ENCODE measurements at regions not wholly inside any gene's neighbourhood (a gene's known extent, or its start where the extent isn't known, plus 50 kb on each side); places are given as distances from the start of the nearest gene placed in this dataset.
"Not testable (repeated sequence)": the region's sequence is repeated elsewhere in the genome, so short reads cannot be mapped to it uniquely, and the experiment has no call there.

DNA sequence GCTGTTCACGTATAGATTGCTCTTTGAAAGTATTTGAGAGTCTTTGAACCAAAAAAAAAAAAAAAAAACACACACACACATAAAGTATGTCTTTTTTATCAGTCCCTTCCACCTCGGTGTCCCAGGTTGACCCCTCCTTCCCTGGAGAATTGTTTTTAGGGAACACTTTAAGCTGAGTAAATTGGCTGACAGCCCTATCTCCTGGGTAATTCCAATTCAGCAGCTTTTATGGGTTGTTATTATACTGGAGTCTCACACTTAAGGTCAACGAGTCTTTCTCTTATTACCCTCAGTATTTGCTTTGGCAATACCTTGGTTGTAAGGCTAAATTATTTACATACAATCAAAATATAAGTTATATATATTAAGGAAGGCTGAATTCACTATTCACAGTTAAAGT is 69.4 kb downstream of the SLC30A10 start:
- Mint-ChIP-seq H3K4me3 (no peak overlapping the region), H3K9me3 (peaks cover 0 to 14% (median 6%) of the 10 kb centered on the region in 7 donors), H3K36me3 (no peaks in the 10 kb centered on the region), H3K4me1 (no peaks in the 10 kb centered on the region), H3K27me3 (ENCODE audit: low read depth in 3 of 3) (peaks cover 2 to 12% (median 7%) of the 10 kb centered on the region in 3 donors), H3K27ac (no peak overlapping the region)
- no peaks in the 10 kb centered on the region for H3K4me1 ChIP-seq (ENCODE audit: control insufficient read depth in 1 of 2, insufficient read depth in 2 of 2, low read length in 2 of 2)
- no peaks in the 10 kb centered on the region for H3K36me3 ChIP-seq (replicated peaks in 1 of 2; ENCODE audit: control insufficient read depth in 1 of 2, insufficient read depth in 2 of 2, low read length in 2 of 2)
- H3K27me3 ChIP-seq (ENCODE audit: control insufficient read depth in 2 of 2, insufficient read depth in 2 of 2, low read length in 2 of 2): no peaks in the 10 kb centered on the region
- intact Hi-C loops (cut with micrococcal nuclease): no loop called here
- H3K4me3 ChIP-seq (replicated peaks in 1 of 3; ENCODE audit: low read depth in 2 of 3, low read length in 3 of 3): no peak overlapping the region
- no CpG with 5 or more reads among the region's 3 CpGs for WGBS (ENCODE audit: insufficient coverage)
- H4K20me1 ChIP-seq (ENCODE audit: insufficient read depth, low read length): no peaks in the 10 kb centered on the region
- H3K9me3 ChIP-seq (replicated peaks in 1 of 2; ENCODE audit: control insufficient read depth in 1 of 2, insufficient read depth in 1 of 2, low read length in 2 of 2): no peaks in the 10 kb centered on the region
- H3K4me2 ChIP-seq (replicated peaks; ENCODE audit: extremely low read depth, low read length, poor library complexity, severe bottlenecking): no peak overlapping the region
- no peak overlapping the region for H3K27ac ChIP-seq (ENCODE audit: low read depth in 1 of 2, low read length in 2 of 2)
- no peak overlapping the region for H3K9ac ChIP-seq (ENCODE audit: insufficient read depth, low read length, poor library complexity, severe bottlenecking)
- TF ChIP-seq, protein P1, sequence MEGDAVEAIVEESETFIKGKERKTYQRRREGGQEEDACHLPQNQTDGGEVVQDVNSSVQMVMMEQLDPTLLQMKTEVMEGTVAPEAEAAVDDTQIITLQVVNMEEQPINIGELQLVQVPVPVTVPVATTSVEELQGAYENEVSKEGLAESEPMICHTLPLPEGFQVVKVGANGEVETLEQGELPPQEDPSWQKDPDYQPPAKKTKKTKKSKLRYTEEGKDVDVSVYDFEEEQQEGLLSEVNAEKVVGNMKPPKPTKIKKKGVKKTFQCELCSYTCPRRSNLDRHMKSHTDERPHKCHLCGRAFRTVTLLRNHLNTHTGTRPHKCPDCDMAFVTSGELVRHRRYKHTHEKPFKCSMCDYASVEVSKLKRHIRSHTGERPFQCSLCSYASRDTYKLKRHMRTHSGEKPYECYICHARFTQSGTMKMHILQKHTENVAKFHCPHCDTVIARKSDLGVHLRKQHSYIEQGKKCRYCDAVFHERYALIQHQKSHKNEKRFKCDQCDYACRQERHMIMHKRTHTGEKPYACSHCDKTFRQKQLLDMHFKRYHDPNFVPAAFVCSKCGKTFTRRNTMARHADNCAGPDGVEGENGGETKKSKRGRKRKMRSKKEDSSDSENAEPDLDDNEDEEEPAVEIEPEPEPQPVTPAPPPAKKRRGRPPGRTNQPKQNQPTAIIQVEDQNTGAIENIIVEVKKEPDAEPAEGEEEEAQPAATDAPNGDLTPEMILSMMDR (IDR thresholded peaks at IDR 0.05): no peak
- DNase-seq: no peak
- H3K79me2 ChIP-seq (ENCODE audit: insufficient read depth, low read length): no peaks in the 10 kb centered on the region
- H2AFZ ChIP-seq (ENCODE audit: insufficient read depth, low read depth, low read length, poor library complexity, severe bottlenecking): no peak overlapping the region

DNA sequence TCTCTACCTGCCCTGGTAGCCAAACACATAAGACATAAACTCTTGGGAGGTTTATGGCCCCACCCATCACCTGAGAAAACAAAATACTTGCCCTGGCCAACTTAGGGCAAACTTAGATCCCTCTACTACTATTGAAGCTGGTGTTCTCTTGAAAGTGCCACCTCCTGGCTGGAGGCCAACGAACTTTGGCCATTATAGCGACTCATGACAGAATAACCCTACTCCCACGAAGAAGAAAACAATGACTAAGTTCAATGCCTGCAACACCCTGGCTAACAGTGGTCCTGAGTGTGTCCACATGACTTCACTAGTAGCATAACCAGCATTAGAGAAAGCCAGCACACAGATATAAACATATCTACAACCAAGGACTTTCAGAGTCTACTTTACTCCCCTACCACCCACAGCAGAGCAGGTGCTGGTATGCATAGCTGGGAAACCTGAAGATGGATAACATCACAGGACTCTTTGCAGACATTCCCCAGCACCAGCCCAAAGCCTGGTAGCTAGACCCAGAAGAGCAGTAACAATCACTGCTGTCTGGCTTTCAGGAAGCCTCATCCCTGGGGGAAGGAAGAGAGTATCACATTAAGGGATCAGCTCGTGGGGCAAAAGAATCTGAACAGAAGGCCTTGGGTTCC is 81.0 kb downstream of the SLC30A10 start:
- H4K20me1 ChIP-seq (ENCODE audit: insufficient read depth, low read length): no peaks in the 10 kb centered on the region
- H3K36me3 Mint-ChIP-seq: no peaks in the 10 kb centered on the region
- no peaks in the 10 kb centered on the region for H3K9me3 ChIP-seq (replicated peaks in 1 of 2; ENCODE audit: control insufficient read depth in 1 of 2, insufficient read depth in 1 of 2, low read length in 2 of 2)
- H3K36me3 ChIP-seq (replicated peaks in 1 of 2; ENCODE audit: control insufficient read depth in 1 of 2, insufficient read depth in 2 of 2, low read length in 2 of 2): no peaks in the 10 kb centered on the region
- H3K4me1 Mint-ChIP-seq: no peaks in the 10 kb centered on the region
- H3K4me3 ChIP-seq (replicated peaks in 1 of 3; ENCODE audit: low read depth in 2 of 3, low read length in 3 of 3): no peak overlapping the region
- H3K4me3 Mint-ChIP-seq: no peak overlapping the region
- peaks cover 0 to 4% (median 1%) of the 10 kb centered on the region in 7 donors for H3K9me3 Mint-ChIP-seq
- no peak overlapping the region for H3K27ac Mint-ChIP-seq
- intact Hi-C loops (cut with micrococcal nuclease): no loop called here
- no peak for DNase-seq
- H3K9ac ChIP-seq (ENCODE audit: insufficient read depth, low read length, poor library complexity, severe bottlenecking): no peak overlapping the region
- no peaks in the 10 kb centered on the region for H3K27me3 ChIP-seq (ENCODE audit: control insufficient read depth in 2 of 2, insufficient read depth in 2 of 2, low read length in 2 of 2)
- no peak overlapping the region for H3K4me2 ChIP-seq (replicated peaks; ENCODE audit: extremely low read depth, low read length, poor library complexity, severe bottlenecking)
- H3K27me3 Mint-ChIP-seq (ENCODE audit: low read depth in 3 of 3): peaks cover 0 to 6% (median 4%) of the 10 kb centered on the region in 3 donors
- WGBS (ENCODE audit: insufficient coverage): 100% methylated on average over 2 of the region's 4 CpGs
- no peak overlapping the region for H3K27ac ChIP-seq (ENCODE audit: low read depth in 1 of 2, low read length in 2 of 2)
- TF ChIP-seq, protein P1 (IDR thresholded peaks at IDR 0.05): no peak
- no peaks in the 10 kb centered on the region for H3K79me2 ChIP-seq (ENCODE audit: insufficient read depth, low read length)
- no peak overlapping the region for H2AFZ ChIP-seq (ENCODE audit: insufficient read depth, low read depth, low read length, poor library complexity, severe bottlenecking)
- no peaks in the 10 kb centered on the region for H3K4me1 ChIP-seq (ENCODE audit: control insufficient read depth in 1 of 2, insufficient read depth in 2 of 2, low read length in 2 of 2)

DNA sequence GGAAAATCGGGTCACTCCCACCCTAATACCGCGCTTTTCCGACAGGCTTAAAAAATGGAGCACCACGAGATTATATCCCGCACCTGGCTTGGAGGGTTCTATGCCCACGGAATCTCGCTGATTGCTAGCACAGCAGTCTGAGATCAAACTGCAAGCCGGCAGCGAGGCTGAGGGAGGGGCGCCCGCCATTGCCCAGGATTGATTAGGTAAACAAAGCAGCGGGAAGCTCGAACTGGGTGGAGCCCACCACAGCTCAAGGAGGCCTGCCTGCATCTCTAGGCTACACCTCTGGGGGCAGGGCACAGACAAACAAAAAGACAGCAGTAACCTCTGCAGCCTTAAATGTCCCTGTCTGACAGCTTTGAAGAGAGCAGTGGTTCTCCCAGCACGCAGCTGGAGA is 88.8 kb downstream of the SLC30A10 start:
- H3K4me3 ChIP-seq (replicated peaks in 1 of 3; ENCODE audit: low read depth in 2 of 3, low read length in 3 of 3); H3K4me1 ChIP-seq (ENCODE audit: control insufficient read depth in 1 of 2, insufficient read depth in 2 of 2, low read length in 2 of 2); H3K79me2 ChIP-seq (ENCODE audit: insufficient read depth, low read length); H3K36me3 ChIP-seq (replicated peaks in 1 of 2; ENCODE audit: control insufficient read depth in 1 of 2, insufficient read depth in 2 of 2, low read length in 2 of 2); H3K36me3 Mint-ChIP-seq; DNase-seq; intact Hi-C loops (cut with micrococcal nuclease); H3K27ac ChIP-seq (ENCODE audit: low read depth in 1 of 2, low read length in 2 of 2); H4K20me1 ChIP-seq (ENCODE audit: insufficient read depth, low read length); H2AFZ ChIP-seq (ENCODE audit: insufficient read depth, low read depth, low read length, poor library complexity, severe bottlenecking); H3K4me3 Mint-ChIP-seq; H3K27me3 ChIP-seq (ENCODE audit: control insufficient read depth in 2 of 2, insufficient read depth in 2 of 2, low read length in 2 of 2); H3K4me2 ChIP-seq (replicated peaks; ENCODE audit: extremely low read depth, low read length, poor library complexity, severe bottlenecking); H3K9me3 Mint-ChIP-seq; H3K4me1 Mint-ChIP-seq; H3K9me3 ChIP-seq (replicated peaks in 1 of 2; ENCODE audit: control insufficient read depth in 1 of 2, insufficient read depth in 1 of 2, low read length in 2 of 2); H3K9ac ChIP-seq (ENCODE audit: insufficient read depth, low read length, poor library complexity, severe bottlenecking); H3K27ac Mint-ChIP-seq: not testable (repeated sequence)
- peaks cover 3 to 11% (median 8%) of the 10 kb centered on the region in 3 donors for H3K27me3 Mint-ChIP-seq (ENCODE audit: low read depth in 3 of 3)
- WGBS (ENCODE audit: insufficient coverage): 78% methylated on average over 11 of the region's 15 CpGs
